Esophagus squamous epithelium (tissue), 5 donors: ENCODE measurements at regions not wholly inside any gene's neighbourhood (a gene's known extent, or its start where the extent isn't known, plus 50 kb on each side); places are given as distances from the start of the nearest gene placed in this dataset.

Source experiments
- DNase-seq: peaks from one replicate; lab custom pipeline; 2025; lab: John Stamatoyannopoulos, UW
- H3K27ac ChIP-seq, 4 donors: fragments of 200-600 bp; sonication (generic); one replicate each; pipeline ENCODE4 v1.5.1; 2016 to 2019; ENCODE audit warnings: mild to moderate bottlenecking in 1 of 4
- H3K27me3 ChIP-seq, 4 donors: fragments of 200-600 bp; sonication (generic); 1 replicate in 3 of 4; 2 replicates in 1 of 4; pipeline versions ENCODE4 v1.5.1 to v1.6.0; 2017 to 2021; ENCODE audit warnings: antibody characterized with exemption in 1 of 4
- H3K36me3 ChIP-seq, 3 donors: fragments of 200-600 bp; sonication (generic); one replicate each; pipeline ENCODE4 v1.5.1; 2016 to 2019
- H3K4me1 ChIP-seq, 3 donors: fragments of 200-600 bp; sonication (generic); one replicate each; pipeline ENCODE4 v1.5.1; 2017 to 2019
- H3K4me3 ChIP-seq, 4 donors: fragments of 200-600 bp; sonication (generic); 1 replicate in 3 of 4; 2 replicates in 1 of 4; pipeline ENCODE4 v1.5.1; 2016 to 2019; ENCODE audit warnings: mild to moderate bottlenecking in 2 of 4, moderate library complexity in 1 of 4
- H3K9me3 ChIP-seq, 3 donors: fragments of 200-600 bp; sonication (generic); one replicate each; pipeline ENCODE4 v1.5.1; 2016 to 2019
- POLR2A ChIP-seq, 4 donors: fragments of 450-650 bp; IDR thresholded peaks; one replicate each; pipeline ENCODE4 v1.6.1; 2017; ENCODE audit warnings: antibody characterized with exemption in 4 of 4, mild to moderate bottlenecking in 4 of 4, moderate library complexity in 3 of 4
- WGBS, 2 donors: methylation state at CpG; one replicate each; pipeline ENCODE4 v1.1.5; 2018; 5-methylcytosine and 5-hydroxymethylcytosine counted together
- intact Hi-C: fragments of 100-400 bp; cut with DNase I; formaldehyde crosslinking; loops from one replicate; pipeline ENCODE4 v1.15.0; 2022
- TF ChIP-seq, protein P1 (sequence below), 6 experiments: fragments of 450-650 bp in 4 of 6; fragments of 200-600 bp in 2 of 6; sonication (generic) in 2 of 6; IDR thresholded peaks; one replicate each; pipeline ENCODE4 v1.5.1; 2016 to 2019; ENCODE audit warnings: antibody characterized with exemption in 6 of 6, mild to moderate bottlenecking in 4 of 6, moderate library complexity in 4 of 6
- donor health status: DM: yes; HTN: yes; CAD: no.

DNA sequence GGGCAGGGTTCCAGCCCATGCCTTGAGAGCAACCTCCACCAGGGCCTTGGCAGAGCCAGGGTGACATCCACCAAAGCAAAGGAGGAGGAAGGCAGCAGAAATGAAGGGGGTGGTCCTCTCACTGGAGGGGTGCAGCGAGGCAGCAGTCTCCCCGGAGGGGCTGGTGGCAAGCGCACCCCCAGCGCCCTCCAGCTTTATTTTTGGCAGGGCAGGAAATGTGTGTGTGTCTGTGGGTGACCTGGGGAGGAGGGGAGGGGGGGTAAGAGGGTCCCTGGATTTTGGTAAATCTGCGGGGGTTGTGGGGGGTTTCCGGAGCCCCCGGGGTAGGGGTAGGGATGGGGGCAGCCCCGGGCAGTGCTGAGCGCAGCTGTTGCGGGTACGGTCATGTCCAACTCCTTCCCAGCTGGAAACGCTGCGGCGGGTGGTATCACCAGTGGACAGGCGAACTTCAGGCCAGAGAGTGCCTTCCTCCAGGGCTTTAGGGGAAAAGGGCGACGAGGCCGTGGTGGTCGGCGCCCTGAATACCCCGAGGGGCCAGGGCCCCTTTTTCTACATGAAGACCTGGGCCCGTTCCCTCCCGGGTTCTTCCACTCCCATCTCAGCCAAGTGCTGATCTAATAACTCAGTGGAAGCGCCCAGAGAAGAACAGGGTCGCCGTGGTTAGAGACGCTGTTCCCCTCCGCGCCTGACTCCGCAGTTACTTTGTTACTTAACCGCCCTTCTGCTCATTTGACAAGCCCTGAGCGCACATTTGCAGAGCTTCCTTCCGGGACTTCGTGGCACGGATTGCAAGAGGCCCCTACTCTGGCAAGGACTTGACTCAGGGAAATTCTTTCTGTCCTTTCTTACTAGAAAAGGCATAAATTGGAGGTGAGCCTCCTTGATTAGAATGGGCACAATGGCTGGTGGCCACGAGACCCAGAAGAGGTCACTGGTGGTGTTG, 55.2 kb downstream of the FOS start:
- intact Hi-C loops = no loop called here
- DNase-seq = no peak
- 49 to 58% methylated on average over 18 to 20 of the region's 36 CpGs for WGBS, 2 donors

DNA sequence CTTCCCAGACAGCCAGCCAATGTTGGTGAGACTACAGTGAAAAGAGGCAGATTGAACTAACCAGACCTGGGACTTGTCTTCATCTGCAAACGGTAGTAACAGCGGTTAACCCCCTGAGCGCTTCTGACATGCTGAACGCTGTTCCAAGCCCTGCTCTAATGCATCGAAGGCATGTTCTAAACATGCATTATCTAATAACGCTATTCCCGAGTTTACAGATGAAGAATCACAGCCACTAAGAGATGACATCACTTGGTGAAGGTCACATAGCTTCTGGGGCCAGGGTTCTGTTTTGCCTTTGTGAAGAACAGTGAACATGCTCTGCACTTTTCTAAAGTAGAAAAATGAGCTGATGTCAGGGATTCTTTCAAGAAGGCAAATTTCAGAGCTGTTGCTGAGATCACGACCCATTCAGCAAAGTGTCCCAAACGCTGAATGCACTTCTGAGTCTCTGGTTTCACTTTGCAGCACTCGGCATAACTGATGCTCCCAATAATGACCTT, 56.0 kb downstream of the FOS start:
- TF ChIP-seq, protein P1, sequence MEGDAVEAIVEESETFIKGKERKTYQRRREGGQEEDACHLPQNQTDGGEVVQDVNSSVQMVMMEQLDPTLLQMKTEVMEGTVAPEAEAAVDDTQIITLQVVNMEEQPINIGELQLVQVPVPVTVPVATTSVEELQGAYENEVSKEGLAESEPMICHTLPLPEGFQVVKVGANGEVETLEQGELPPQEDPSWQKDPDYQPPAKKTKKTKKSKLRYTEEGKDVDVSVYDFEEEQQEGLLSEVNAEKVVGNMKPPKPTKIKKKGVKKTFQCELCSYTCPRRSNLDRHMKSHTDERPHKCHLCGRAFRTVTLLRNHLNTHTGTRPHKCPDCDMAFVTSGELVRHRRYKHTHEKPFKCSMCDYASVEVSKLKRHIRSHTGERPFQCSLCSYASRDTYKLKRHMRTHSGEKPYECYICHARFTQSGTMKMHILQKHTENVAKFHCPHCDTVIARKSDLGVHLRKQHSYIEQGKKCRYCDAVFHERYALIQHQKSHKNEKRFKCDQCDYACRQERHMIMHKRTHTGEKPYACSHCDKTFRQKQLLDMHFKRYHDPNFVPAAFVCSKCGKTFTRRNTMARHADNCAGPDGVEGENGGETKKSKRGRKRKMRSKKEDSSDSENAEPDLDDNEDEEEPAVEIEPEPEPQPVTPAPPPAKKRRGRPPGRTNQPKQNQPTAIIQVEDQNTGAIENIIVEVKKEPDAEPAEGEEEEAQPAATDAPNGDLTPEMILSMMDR (IDR thresholded peaks at IDR 0.05) = no peak
- TF ChIP-seq POLR2A (IDR thresholded peaks at IDR 0.05) = no peak
- peak overlapping the region; percentile 58 to 81 (median 70) for H3K27ac ChIP-seq
- DNase-seq = no peak
- intact Hi-C loops = no loop called here
- 54% methylated on average over 10 of the region's 10 CpGs for WGBS, 2 donors
- H3K27me3 ChIP-seq = no peaks in the 10 kb centered on the region
- H3K9me3 ChIP-seq = no peaks in the 10 kb centered on the region
- H3K36me3 ChIP-seq = no peaks in the 10 kb centered on the region
- peak overlapping the region in 1 of 4 donors; percentile 33 for H3K4me3 ChIP-seq
- H3K4me1 ChIP-seq = peaks cover 0 to 17% (median 0%) of the 10 kb centered on the region in 3 donors

More for the DNA sequence above, 55.2 kb downstream of the FOS start:
- H3K9me3 ChIP-seq = no peaks in the 10 kb centered on the region
- peaks cover 0 to 17% (median 0%) of the 10 kb centered on the region in 3 donors for H3K4me1 ChIP-seq
- peak in 2 of 4 donors; percentile 39 to 56 for TF ChIP-seq POLR2A (IDR thresholded peaks at IDR 0.05)
- TF ChIP-seq, protein P1 (IDR thresholded peaks at IDR 0.05) = no peak
- peak overlapping the region in 2 of 4 donors; percentile 27 to 33 for H3K4me3 ChIP-seq
- peak overlapping the region; percentile 58 to 81 (median 70) for H3K27ac ChIP-seq
- H3K27me3 ChIP-seq = no peaks in the 10 kb centered on the region
- no peaks in the 10 kb centered on the region for H3K36me3 ChIP-seq

DNA sequence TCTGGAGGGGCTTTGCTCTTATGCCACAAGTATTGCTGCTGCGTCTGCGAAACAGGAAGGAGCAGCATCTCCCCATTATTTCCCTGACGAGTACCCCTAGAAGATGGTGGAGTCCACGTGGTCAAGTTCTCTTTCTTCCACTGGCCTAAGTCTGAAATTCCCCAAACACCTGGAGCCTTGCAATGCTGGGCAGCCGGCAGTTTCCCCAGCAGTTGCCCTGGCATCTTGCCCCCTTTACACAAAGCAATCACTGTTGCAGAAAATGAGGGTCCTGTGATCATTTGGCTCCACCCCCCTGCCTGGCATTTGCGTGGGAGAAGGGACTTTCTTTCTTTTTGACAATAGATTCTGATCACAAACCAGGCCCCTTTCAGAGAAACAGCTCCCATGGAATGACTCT, 56.9 kb downstream of the FOS start:
- H3K4me3 ChIP-seq = no peak overlapping the region
- peak overlapping the region in 2 of 4 donors; percentile 6 to 18 for H3K27ac ChIP-seq
- DNase-seq = no peak
- no peak for TF ChIP-seq POLR2A (IDR thresholded peaks at IDR 0.05)
- TF ChIP-seq, protein P1 (IDR thresholded peaks at IDR 0.05) = no peak
- H3K9me3 ChIP-seq = no peaks in the 10 kb centered on the region
- WGBS, 2 donors = 60 to 78% methylated on average over 5 of the region's 6 CpGs
- intact Hi-C loops = no loop called here
- peaks cover 0 to 19% (median 0%) of the 10 kb centered on the region in 3 donors for H3K4me1 ChIP-seq
- H3K27me3 ChIP-seq = no peaks in the 10 kb centered on the region
- H3K36me3 ChIP-seq = no peaks in the 10 kb centered on the region

DNA sequence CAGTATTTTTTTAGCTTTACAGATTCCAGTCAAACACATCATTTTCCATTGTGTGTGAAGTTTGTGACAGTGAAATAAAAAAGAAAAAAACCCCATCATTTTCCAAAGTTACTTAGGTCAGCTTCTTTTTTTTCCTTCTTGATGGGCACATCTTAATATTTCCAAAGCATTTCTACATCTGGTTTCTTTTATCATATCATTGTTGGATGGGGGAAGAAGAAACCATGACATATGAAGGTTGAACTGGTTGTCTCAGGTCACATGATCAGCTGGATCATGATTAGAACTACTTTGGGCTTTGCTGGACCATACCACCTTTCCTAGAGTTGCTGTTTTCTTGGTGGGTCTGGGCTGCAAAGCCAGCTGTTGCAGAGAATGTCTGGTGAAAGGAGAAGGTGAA, 59.8 kb downstream of the FOS start:
- no peak for TF ChIP-seq POLR2A (IDR thresholded peaks at IDR 0.05)
- TF ChIP-seq, protein P1 (IDR thresholded peaks at IDR 0.05) = no peak

DNA sequence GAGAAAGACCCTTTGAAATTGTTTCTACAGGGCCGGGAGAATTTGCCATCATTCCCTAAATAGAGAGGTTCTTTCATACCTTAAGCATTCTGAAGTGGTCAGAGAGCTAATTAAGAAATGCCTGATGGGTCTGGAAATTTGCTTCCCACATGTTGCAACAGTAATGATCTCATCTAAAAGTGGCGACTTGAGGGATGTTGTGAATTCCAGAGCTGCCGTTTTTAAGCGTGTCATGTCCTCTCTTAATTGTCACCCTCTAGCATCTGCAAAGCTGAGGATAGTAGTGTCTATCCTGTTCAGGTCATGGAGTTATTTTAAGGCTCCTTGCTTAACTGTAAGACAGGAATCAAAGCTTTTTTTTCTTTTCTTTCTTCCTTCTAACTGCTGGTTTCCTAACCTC, 60.4 kb downstream of the FOS start:
- TF ChIP-seq, protein P1 (IDR thresholded peaks at IDR 0.05) = no peak
- TF ChIP-seq POLR2A (IDR thresholded peaks at IDR 0.05) = no peak
- H3K36me3 ChIP-seq = no peaks in the 10 kb centered on the region
- intact Hi-C loops = no loop called here
- WGBS, 2 donors = 41 to 50% methylated on average over 4 of the region's 4 CpGs
- no peaks in the 10 kb centered on the region for H3K27me3 ChIP-seq
- peaks cover 0 to 22% (median 4%) of the 10 kb centered on the region in 3 donors for H3K4me1 ChIP-seq
- H3K4me3 ChIP-seq = no peak overlapping the region
- H3K9me3 ChIP-seq = no peaks in the 10 kb centered on the region
- H3K27ac ChIP-seq = peak overlapping the region in 1 of 4 donors; percentile 4
- DNase-seq = no peak

More for the DNA sequence above, 59.8 kb downstream of the FOS start:
- Histone ChIP-seq H3K27me3 (no peaks in the 10 kb centered on the region), H3K36me3 (no peaks in the 10 kb centered on the region), H3K27ac (peak overlapping the region in 1 of 4 donors; percentile 4), H3K4me3 (no peak overlapping the region), H3K4me1 (peaks cover 0 to 29% (median 4%) of the 10 kb centered on the region in 3 donors), H3K9me3 (no peaks in the 10 kb centered on the region)
- DNase-seq = no peak
- intact Hi-C loops = no loop called here
